GM21576 (cell line): ENCODE measurements at regions not wholly inside any gene's neighbourhood (a gene's known extent, or its start where the extent isn't known, plus 50 kb on each side); places are given as distances from the start of the nearest gene placed in this dataset.
"Not testable (repeated sequence)": the region's sequence is repeated elsewhere in the genome, so short reads cannot be mapped to it uniquely, and the experiment has no call there.

ENCODE experiments used
- ATAC-seq: cut with Tn5 transposase; IDR thresholded peaks from one replicate; pipeline ENCODE4 v1.9.1; 2021; ENCODE audit warnings: mild to moderate bottlenecking, moderate library complexity; ENCODE audit not compliant: unreplicated experiment

DNA sequence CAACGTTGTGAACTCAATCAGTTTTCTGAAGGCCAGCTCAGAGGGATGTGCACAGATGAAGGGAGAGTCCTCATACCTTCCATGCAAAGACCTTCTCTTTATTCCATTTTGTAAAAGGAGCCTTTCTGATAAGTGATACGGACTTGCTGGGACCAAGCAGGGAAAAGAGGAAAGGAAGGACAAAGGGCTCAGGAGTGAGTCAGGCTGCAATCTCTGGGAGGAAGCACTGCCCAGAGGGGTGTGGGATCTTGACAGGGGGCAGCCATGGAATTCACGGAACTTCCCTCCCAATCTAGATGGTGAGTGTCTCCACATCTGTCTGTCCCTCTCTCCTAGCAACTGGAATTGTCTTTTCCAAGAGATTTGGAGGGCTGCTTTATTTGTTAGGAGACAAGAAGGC, 281.4 kb upstream of the CELF4 start:
- ATAC-seq = no peak

DNA sequence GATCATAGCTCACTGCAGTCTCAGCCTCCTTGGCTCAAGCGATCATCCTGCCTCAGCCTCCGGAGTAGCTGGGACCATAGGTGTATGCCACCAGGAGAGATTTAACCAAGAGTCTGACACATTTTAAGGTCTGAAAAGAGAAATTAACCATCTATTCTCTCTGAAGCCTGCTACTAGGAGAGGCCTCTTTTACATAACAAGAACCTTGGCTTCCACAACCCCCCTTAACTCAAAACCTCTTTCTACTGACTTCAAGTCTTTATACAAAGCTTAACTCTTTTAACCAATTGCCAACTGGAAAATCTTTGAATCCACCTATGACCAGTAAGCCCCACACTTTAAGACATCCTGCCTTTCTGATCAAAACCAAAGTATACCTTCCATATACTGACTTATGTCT, 279.9 kb upstream of the CELF4 start:
- no peak for ATAC-seq

DNA sequence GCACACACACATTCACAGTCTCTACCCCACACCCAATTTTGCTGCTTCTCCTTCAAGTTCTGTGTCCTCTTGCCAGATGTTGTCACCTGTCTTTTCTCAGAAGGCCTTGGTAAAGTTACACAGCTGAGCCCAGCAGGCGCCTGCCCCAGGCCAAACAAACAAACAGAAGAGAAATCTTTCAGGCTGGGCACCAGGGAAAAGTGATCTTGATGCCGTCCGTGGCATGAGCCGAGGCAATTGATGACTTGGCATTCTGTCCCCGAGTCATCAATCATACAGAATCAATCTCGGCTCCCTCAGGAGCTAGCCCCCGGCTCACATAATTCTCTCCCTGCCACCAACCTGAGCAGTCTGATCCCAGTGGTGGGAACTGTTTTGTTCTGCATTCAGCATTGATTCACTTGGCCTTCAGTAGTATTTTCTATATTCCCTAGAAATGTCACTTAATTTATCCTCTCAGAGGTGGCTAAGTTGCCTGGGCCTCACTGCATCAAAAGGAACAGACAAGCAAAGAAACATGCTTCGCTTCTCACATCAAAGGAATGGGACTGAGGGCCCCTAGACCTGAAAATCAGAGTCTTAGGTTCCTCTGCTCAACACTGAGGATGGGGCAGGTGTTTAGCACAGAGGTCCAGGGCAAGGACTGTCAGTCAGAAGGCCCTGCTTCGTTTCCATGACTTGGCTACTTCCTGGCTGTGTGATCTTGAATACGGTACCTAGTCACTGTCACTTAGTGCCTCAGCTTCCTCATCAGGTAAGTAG, 278.8 kb upstream of the CELF4 start:
- no peak for ATAC-seq

DNA sequence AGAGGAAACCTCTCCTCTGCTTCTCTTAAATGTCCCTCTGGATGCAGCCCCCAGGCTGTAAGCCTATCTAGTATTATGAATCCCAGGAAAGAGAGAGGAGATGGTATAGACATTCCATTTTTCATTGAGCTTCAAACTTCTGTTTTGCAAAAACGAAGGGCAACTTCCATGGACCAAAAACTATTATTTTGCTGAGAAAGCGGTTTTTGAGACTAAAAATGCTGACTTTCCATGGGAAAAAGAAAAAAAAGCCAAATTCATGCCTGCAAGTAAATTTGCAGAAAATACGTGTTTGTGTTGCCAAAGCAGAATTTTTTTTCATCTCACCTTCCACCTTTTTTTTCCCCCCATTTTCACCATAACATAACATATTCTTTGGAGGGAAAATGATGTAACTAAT, 272.5 kb upstream of the CELF4 start:
- ATAC-seq = no peak

DNA sequence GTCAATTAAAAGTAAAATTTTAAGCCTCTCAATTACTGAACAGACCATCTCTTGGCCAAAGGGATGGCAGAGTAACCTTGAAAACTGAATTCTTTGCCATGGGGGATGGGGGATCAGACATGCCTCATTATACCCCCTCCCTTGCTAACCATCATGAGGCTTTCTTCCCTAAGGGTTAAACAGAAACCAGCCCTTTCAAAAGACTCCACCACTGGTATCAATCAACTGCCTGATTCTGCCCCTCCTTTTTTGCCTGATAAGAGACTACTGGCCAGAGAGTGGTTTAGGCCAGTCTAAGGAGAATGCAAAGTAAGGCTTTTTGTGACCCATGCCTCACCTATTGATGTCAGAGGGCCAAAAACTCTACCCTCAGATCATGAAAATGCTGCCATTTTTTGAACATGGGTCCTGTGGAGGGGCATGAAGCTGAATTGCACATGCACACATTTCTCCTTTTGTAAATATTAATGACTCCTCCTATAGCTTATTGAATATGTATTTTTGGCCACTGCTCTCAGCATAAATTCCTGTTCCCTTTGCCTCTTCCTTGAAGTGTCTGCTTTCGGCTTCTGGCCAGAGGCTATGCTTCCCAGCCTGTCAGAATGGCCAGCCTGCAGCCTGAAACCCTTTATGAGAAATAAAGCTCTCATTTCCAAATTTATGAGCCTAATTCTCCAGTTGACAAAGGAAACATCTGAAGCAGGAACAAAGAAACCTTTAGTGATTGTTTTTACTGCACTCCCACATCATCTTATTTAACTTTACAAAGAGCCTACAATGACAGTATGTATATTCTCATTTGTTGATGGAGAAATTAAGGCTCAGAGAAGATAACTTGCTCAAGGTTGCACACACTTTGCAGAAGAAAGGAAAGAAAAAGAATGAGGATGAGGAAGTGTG, 270.7 kb upstream of the CELF4 start:
- no peak for ATAC-seq

DNA sequence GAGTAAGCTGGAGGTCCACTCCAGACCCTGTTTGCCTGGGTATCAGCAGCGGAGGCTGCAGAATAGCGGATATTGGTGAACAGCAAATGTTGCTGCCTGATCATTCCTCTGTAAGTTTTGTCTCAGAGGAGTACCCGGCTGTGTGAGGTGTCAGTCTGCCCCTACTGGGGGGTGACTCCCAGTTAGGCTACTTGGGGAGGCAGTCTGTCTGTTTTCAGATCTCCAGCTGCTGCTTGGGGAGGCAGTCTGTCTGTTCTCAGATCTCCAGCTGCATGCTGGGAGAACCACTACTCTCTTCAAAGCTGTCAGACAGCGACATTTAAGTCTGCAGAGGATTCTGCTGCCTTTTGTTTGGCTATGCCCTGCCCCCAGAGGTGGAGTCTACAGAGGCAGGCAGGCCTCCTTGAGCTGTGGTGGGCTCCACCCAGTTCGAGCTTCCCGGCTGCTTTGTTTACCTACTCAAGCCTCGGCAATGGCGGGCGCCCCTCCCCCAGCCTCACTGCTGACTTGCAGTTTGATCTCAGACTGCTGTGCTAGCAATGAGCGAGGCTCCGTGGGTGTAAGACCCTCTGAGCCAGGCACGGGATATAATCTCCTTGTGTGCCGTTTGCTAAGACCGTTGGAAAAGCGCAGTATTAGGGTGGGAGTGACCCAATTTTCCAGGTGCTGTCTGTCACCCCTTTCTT, 266.6 kb upstream of the CELF4 start:
- not testable (repeated sequence) for ATAC-seq

DNA sequence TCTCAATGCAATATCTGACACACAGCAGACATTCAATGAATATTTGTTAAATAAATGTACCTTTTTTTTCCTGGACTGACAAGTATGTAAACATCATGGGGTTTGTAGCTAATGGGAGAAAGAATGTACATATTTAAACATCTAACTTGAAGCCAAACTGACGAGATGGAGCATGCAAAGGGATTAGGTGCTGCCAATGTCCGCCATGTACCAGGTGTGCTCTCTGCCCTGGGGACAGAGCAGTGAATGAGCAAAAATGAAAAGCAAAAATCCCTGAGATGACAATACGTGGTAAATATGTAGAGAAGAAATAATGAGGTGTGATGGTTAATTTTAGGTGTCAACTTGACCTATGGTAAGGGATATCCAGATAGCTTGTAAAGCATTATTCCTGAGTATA, 247.4 kb upstream of the CELF4 start:
- ATAC-seq = no peak

DNA sequence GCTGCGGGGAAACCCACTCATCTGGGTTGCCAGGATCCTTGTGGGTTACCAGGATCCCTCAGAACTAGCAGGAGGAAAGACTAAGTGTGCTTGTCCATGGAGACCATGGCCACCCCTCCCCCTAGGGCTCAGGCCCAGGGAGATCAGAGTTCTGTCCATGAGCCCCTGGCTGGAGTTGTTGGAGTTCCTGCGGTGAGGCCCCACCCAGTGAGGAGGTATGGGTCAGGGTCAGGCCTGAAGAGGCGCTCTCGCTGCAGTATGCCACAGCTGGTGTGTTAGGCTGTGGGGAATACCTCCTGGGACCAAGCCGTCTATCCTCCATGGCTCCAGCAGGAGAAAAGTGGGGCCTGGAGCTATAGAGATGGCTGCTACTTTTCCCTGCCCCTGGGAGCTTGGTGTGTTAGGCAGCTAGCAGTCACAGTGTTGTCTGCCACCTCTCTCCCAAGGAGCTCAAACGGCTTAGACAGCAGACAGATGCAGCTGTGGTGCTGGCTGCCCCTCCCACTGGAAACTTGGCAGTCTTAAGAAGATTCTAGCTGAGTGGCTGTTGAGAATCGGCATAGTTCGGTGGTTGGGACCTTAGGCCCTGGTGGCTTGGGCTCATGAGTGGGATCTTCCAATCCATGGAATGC, 240.3 kb upstream of the CELF4 start:
- ATAC-seq = no peak

DNA sequence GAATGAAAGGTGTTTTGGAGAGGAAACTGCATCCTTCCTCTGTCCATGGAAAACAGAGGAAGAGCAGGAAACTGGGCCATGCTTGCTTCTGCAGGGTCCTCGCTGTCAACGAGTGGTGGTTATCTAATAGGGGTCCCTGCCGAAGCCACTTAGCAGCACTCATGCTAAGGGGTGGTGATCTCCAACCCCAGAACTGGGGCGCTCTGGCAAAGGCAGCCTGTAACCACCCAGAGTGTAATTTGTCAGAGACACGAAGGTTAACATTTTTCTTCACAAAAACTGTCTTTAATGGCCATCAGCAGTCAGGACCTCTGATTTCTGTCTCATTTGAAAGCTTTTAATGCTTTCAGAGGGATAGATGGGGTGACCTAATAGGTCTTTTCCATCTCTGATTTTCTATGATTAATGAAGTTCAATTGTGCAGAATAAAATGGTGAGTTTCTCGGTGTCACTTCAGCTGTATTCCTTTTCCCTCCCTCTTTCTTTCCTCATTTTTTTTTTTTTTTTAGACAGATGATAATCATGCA, 231.3 kb upstream of the CELF4 start:
- ATAC-seq = no peak

DNA sequence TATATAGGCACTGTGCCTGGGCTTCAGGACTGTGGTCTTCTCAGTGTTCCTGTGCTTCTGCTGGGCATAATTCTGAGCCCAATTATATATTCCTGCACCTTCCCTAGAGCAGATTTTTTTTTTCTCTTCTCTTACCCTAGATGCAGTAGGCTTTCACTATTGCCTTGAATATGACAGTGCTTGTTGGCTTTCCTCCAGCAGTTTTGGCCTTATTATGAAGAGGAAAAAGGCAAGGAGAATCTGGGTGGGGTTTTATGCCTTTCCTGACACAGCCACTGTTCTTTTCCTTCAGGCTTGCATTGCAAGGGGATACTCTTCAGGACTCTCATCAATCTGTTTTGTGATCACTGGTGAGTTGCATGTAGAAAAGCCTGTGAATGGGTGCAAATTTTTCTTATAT, 221.9 kb upstream of the CELF4 start:
- no peak for ATAC-seq

DNA sequence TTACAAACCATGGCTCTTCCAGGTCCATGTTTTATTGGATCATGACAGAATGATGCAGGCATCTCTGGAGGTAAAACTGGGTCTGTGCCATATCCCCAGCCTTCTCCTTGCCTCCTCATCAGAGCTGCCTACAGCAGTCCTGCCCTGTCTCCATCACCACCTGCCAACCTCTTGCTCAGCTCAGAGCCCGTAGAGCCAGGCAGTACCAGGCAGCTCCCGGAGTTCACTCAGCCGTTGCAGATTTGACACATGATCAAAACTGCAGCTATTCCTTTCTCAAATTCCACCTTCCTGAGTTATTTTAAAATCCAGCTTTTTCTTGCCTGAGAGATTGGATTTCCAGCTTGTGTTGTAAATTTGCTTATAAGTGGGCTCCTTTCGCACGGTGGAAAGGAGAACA, 218.2 kb upstream of the CELF4 start:
- ATAC-seq = no peak

DNA sequence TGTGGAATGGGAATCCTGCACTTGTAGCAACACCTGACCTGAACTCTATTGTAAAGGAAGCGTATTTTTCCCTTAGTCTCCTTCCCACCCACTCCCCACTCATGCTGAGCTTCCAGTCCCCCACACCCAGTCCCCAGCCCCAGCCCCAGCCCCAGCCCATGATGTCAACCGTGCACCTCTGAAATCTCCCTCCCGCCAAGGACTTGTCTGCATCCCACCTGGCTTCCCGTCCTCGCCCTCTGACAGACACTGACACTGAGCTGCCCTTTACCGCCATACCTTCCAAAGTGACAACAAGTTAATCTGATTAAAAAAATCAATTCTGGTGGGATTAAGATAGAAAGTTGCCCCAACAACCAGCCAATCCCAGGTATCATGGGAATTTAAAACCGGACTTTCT, 213.6 kb upstream of the CELF4 start:
- no peak for ATAC-seq

DNA sequence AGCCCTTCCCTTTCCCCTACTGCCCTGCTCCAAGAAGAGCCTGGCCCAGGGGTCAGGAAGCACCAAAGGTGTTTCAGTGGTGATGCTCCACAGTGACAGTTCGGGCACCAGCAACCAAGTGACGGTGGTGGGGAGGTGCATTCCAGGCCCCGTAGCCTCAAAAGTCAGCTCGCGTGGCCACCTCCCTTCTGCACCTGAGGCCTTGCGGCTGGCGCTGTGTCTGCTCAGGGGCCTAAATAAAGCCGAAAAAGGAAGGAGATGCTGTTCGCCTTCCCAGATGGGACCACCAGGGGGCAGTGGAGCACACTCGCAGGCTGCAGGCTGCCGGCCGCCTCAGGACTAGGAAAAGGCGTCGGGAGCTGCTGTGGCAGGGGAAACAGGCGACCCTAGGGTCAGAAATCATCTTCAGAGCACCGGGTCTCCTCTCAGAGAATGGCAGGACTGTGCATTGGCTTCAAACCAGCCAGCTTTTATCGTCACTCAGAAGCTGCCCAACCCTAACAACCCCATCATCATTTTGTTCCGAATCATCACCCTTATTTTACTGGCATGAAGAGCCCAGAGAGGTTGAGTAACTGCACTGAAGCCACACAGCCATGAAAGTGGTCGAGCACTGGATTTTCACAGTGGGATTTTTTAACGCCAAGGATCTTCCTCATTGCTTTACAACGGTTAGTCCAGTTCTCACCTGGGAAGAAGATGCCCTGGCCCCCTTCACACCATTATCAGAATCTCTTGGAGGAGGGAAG, 213.0 kb upstream of the CELF4 start:
- ATAC-seq = peak; percentile 80

DNA sequence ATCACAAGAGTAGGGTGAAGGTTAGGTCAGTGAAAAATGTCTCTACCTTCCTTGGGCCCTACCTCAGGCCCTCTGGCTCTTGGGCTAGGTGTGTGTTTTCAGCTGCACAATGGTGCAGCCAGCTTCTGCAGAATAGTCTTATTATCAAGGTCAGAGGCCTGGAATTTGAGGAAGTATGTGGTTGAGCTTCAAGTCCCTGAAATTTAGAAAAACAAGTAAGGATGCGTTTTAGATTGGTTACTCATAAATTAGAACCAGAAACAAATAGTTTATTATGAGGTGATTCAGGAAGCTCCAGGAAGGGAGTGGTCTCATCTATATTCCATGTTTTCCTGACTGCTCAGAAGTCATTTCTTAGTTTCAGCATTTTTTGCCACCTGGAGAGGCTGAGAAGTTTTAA, 204.2 kb upstream of the CELF4 start:
- ATAC-seq = no peak

DNA sequence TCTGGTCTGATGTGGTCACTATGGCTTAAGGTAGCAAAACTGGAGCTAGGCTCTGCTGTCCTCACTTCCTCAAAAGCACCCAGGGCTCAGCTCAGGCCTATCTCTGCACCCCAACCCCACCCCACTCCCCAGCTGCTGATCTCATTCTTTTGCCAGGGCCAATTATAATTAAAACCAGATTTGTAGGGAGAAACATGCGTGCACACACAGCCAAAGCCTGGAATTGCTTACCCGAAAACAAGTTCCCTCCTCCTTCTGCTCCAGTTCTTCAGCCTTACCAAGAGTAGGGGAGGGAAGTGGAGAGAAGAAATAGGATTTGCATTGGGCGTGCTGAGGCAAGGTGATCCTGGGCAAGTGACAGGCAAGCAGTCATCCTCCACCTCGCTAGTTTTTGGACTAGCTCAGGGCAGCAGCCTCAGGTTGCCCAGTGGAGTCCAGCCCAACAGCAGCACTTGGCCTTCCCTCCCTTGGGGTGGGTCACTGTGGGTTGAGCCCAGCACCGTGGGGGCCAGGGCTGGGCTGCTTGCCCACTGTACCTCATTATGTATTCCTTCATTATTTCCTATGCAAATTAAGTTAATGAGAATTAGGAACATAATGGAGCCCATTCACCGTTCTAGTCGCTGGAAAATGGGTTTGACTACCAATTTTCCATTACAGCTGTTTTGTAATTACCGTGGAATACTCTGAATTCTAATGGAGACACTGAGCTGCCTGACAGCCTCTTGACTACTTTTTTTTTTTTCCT, 199.1 kb upstream of the CELF4 start:
- ATAC-seq = no peak

DNA sequence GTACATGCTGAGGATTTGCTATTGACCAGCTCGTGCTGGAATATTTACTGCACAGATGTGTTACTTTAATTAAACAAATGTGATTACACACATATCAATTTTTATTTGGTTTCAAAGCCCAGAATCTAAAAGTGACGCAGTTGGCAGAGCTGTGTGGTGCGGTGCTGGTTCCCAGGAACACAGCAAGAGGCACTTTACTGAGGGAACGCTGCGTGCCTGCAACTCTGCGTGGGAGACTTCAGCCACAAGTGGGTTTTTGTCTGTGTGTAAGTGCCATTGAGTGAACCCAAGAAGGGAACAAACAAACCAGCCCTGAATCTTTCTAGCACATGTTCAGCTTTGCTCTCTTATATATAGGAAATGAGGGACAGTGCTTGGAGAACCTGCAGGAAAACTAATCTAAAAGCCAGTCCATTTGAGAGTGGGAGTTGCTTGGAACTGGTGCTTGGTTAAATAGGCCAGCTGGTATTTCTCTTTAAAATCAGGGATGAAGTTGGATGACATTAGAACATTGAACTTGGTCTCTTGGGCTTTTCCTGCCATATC, 196.6 kb upstream of the CELF4 start:
- no peak for ATAC-seq

DNA sequence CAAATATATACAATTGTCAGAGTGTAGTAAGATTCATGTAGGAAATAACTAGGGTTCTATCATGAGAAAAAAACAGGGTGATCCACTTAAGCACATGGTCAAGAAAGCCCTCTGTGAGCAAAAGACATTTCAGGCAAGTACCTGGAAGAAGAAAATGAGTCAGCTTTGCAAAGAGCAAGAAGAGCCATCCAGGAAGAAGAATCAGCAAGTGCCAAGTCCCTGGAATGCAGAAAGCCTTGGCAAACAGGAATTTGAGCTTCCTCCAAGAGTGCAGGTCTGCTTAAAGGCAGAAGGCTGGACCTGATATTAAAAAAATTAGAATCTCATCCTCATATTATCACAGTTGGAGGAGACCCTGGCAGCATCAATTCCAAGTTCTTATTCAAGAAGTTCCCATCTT, 188.5 kb upstream of the CELF4 start:
- no peak for ATAC-seq

DNA sequence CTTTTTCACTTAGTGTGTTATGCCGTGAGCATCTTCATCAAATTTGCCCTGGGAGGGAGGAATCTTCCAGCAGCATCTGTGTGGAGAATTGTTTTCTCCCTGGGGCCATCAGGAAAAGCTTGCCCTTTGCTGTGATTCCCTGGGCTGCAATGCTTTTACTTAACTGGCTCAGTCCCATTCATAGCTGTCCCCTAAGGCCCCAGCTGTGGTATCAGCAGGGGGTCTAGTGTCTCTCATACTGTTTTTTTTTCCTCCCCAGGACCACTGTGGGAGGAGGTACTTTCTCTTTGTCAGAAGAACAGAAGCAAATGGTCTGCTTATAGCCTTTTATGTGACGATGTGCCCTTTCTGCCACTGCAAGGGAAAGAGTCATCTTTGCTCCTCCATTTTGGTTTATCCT, 176.8 kb upstream of the CELF4 start:
- no peak for ATAC-seq

DNA sequence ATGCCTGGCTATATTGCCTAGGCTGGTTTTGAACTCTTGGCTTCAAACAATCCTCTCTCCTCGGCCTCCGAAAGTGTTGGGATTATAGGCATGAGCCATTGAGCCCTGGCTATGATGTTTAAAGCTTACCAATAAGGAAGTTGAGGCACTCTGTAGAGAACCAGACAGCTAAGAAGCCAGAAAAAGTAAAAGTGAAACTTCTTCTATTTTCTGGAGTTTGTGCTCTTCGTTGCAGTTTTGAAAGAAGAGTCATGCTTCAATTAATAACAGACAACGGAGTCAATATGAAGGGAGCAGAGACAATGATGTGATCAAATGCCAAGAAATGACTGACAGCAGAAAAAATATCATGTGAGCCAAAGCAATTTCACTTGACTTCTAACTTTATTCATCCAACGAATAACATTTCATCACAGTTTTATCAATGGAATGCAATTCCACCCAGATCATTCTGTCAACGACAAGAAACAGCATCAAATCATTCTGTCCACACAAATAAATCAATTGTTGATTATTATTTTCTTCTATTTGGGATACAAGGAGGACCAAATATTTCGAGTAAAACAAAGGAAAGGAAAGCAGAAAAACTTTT, 175.5 kb upstream of the CELF4 start:
- no peak for ATAC-seq
